ENCODE measurements at regions not wholly inside any gene's neighbourhood (a gene's known extent, or its start where the extent isn't known, plus 50 kb on each side); places are given as distances from the start of the nearest gene placed in this dataset.

DNA sequence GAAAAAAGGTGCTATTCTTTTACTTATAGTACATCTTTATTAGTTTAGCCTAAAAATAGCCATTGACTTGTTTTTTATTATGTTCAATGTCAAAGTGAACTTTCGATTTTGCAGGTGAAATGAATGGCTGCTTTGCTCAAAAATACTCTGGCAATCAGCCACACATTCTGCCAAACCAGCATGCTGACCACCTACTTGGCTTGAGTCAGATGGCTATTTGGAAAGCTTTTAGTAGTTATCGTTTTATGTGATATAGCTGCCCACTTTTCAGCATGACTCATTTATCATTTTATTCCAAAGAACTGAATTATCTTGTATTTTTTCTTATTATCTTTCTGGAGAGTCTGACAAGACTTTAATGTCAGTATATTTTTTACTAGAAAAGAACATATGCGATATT lies 1615.8 kb upstream of the TMEFF2 start:
- no peaks in the 10 kb centered on the region for H3K27me3 Mint-ChIP-seq
- no peak overlapping the region for H3K4me3 Mint-ChIP-seq
- CTCF ChIA-PET: no interaction called here
- ATAC-seq (ENCODE audit: low read depth) (no peak), DNase-seq (no peak)
- H3K9me3 Mint-ChIP-seq: no peaks in the 10 kb centered on the region
- no peaks in the 10 kb centered on the region for H3K36me3 Mint-ChIP-seq (ENCODE audit: low read depth)
- no peaks in the 10 kb centered on the region for H3K4me1 Mint-ChIP-seq
- H3K27ac Mint-ChIP-seq: no peak overlapping the region
- POLR2A ChIA-PET: no interaction called here
- TF ChIP-seq, protein P1, sequence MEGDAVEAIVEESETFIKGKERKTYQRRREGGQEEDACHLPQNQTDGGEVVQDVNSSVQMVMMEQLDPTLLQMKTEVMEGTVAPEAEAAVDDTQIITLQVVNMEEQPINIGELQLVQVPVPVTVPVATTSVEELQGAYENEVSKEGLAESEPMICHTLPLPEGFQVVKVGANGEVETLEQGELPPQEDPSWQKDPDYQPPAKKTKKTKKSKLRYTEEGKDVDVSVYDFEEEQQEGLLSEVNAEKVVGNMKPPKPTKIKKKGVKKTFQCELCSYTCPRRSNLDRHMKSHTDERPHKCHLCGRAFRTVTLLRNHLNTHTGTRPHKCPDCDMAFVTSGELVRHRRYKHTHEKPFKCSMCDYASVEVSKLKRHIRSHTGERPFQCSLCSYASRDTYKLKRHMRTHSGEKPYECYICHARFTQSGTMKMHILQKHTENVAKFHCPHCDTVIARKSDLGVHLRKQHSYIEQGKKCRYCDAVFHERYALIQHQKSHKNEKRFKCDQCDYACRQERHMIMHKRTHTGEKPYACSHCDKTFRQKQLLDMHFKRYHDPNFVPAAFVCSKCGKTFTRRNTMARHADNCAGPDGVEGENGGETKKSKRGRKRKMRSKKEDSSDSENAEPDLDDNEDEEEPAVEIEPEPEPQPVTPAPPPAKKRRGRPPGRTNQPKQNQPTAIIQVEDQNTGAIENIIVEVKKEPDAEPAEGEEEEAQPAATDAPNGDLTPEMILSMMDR (IDR thresholded peaks at IDR 0.05): no peak
- intact Hi-C loops (cut with micrococcal nuclease): no loop called here

DNA sequence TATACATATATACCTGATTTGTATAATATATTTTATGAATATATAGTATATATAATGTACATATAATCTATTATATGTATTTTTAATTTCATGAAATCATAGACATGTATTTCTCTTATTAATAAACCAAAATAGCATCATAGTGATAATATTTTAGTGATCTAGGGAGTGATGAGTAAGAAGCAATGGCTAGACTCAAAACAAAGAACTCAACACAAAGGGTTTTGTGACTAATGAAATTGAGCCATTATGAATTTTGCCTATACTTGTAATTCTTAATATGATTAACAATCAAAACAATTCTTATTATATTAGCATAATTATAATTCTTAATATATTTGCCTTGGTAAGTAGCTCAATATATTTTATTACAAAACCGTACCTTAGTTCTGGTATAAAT lies 1614.1 kb upstream of the TMEFF2 start:
- Mint-ChIP-seq H3K36me3 (ENCODE audit: low read depth) (no peaks in the 10 kb centered on the region), H3K27me3 (no peaks in the 10 kb centered on the region), H3K4me1 (no peaks in the 10 kb centered on the region), H3K4me3 (no peak overlapping the region), H3K27ac (no peak overlapping the region), H3K9me3 (no peaks in the 10 kb centered on the region)
- intact Hi-C loops (cut with micrococcal nuclease): no loop called here
- ATAC-seq (ENCODE audit: low read depth) (no peak), DNase-seq (no peak)
- ChIA-PET CTCF (no interaction called here), POLR2A (no interaction called here)
- TF ChIP-seq, protein P1 (IDR thresholded peaks at IDR 0.05): no peak

DNA sequence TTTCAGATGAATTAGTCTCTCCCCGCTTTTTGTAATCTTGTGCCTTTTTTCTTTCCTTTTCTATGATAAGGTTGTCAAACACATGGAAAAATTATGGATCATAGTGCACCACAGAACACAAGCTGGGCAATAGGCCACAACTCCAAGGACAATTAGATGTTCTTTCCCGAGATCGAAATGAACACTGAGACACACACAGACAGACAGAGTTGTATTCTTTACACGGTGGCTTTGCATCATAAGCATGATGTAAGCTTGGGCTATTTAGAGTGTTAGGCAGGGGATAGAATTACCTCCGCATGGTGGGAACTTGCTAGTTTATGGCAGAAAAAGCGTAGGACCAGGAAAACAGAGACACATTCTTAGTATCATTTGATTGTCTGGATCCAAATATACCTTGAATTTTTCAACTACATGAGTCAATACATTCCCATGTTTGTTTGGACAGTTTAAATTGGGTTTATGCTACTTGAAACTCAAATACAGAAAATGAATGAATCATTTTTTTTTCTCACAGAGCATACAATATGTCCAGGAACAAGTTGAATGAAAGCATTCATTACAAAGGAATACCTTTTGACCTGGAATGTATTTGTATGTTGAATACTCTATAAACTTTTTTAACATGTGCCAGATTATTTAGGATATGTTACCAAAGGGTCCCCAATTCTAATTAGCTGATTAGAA lies 1611.5 kb upstream of the TMEFF2 start:
- Mint-ChIP-seq H3K4me3 (no peak overlapping the region), H3K9me3 (no peaks in the 10 kb centered on the region), H3K27ac (no peak overlapping the region), H3K27me3 (no peaks in the 10 kb centered on the region), H3K4me1 (no peaks in the 10 kb centered on the region), H3K36me3 (ENCODE audit: low read depth) (no peaks in the 10 kb centered on the region)
- no peak for ATAC-seq (ENCODE audit: low read depth)
- intact Hi-C loops (cut with micrococcal nuclease): no loop called here
- POLR2A ChIA-PET: no interaction called here
- no peak for DNase-seq
- TF ChIP-seq, protein P1 (IDR thresholded peaks at IDR 0.05): no peak
- CTCF ChIA-PET: no interaction called here

DNA sequence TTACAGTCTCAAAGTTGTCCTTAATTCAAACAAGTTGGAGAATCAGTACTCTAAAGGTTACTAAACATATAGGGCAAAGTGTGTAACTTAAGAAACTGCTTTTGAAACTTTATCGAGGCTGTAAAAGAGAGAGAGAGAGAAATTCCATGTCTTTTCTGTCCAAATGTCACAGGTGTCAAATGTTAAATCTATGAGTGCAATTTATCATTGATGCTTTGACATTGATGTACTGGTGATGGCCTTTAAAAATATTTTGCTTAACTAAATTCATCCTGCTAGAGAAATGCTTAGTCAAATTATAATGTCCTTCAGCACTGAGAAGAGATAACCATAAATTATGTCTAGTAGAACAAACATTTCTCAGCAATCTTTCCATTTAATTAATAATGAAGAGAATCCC lies 1602.1 kb upstream of the TMEFF2 start:
- Mint-ChIP-seq H3K4me3 (no peak overlapping the region), H3K27me3 (no peaks in the 10 kb centered on the region), H3K36me3 (ENCODE audit: low read depth) (no peaks in the 10 kb centered on the region), H3K9me3 (no peaks in the 10 kb centered on the region), H3K27ac (no peak overlapping the region), H3K4me1 (no peaks in the 10 kb centered on the region)
- ChIA-PET POLR2A (no interaction called here), CTCF (no interaction called here)
- ATAC-seq (ENCODE audit: low read depth): no peak
- DNase-seq: no peak
- TF ChIP-seq, protein P1 (IDR thresholded peaks at IDR 0.05): no peak
- intact Hi-C loops (cut with micrococcal nuclease): no loop called here

DNA sequence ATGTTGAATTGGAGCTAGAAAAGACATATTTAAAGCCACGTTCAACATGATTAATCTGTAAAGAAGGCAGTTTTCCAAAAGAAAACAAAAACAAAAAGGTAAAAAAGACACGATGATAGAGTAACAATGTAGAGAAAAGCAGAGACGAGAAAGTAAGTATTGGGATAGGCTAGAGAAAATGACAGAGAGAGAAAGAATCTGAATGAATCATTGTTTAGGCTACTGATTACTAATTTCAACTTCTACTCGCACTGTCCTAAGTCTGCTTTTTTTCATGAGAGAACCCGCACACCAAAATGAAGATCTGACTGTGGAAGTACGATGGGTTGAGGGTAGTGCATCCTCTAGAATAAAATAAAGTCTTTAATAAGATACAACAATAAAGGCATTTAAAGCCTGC lies 1599.2 kb upstream of the TMEFF2 start:
- TF ChIP-seq, protein P1 (IDR thresholded peaks at IDR 0.05): no peak
- intact Hi-C loops (cut with micrococcal nuclease): no loop called here
- no peak overlapping the region for H3K4me3 Mint-ChIP-seq
- H3K9me3 Mint-ChIP-seq: peaks cover 2% of the 10 kb centered on the region
- ChIA-PET POLR2A (no interaction called here), CTCF (no interaction called here)
- ATAC-seq (ENCODE audit: low read depth): no peak
- H3K36me3 Mint-ChIP-seq (ENCODE audit: low read depth): no peaks in the 10 kb centered on the region
- H3K4me1 Mint-ChIP-seq: no peaks in the 10 kb centered on the region
- no peaks in the 10 kb centered on the region for H3K27me3 Mint-ChIP-seq
- no peak overlapping the region for H3K27ac Mint-ChIP-seq
- DNase-seq: no peak
